Stimulated activated naive CD4-positive, alpha-beta T cell (primary cell): ENCODE measurements at regions not wholly inside any gene's neighbourhood (a gene's known extent, or its start where the extent isn't known, plus 50 kb on each side); places are given as distances from the start of the nearest gene placed in this dataset.

Experiments used
- DNase-seq, 6 experiments: peaks; one replicate each; lab custom pipeline; 2025; lab: John Stamatoyannopoulos, UW

- no peak for DNase-seq
Measured at GRCh38 chr6:41451515-41452163, 94.5 kb upstream of the FOXP4 start.

DNA sequence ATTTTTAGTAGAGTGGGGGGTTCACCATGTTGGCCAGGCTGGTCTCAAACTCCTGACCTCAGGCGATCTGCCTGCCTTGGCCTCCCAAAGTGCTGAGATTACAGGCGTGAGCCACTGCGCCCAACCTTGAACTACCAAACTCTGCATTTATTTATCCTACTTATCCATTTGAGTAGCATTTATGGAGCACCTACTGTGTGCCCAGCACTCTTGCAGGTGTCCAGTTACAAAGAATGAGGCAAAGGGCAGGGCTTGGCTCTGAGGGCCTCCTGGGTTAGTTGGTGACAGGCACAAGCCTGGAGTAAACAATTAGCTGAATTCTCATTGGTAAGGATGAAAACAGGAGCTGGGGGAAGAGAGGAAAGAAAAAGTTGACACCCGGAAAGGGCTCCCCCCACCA is 93.4 kb upstream of the FOXP4 start:
- no peak for DNase-seq

GRCh38 chr6:41453244-41453643 is 92.9 kb upstream of the FOXP4 start:
- DNase-seq, result no peak

- DNase-seq, result no peak
Measured at GRCh38 chr6:41454189-41454789, 91.9 kb upstream of the FOXP4 start.

GRCh38 chr6:41455410-41455809 is 90.8 kb upstream of the FOXP4 start:
- DNase-seq, result no peak

DNA sequence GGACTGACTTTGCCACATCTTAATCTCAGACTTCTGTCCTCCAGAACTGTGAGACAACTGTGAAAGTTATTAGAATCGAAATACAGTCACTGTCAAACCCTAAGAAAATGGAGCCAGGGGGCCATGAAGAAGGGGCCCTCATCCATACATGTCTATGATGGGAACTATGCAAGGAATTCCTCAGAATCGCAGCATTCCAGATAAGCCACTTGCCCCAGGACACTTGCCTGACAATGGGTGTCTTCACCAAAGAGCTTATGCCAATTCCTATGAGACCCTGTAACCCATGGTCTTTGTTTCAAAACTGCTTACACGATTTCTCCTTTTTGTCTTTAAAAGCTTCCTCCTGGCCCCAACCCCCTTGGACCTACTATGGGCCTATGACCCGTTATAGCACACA is 90.4 kb upstream of the FOXP4 start:
- DNase-seq, result no peak

GRCh38 chr6:41457303-41457670 is 88.9 kb upstream of the FOXP4 start:
- DNase-seq, result no peak

DNA sequence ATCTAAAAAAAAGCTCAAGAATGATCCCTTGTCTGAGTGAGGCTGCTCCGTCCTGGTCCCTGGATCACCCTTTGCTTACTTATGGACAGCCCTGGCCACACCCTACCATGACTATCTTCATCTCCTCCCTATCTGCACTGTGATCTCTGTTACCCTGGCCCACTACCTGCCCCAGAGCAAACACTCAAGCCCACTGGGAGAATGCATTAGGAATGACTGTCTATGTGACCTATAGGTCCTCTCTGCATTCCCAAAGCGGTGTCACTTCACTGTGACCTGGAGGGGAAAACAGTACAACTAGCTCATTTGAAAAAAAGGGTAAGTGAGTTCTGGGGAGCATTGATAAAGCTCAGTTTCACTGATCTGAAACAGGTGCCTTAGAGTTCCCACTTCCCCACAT is 86.4 kb upstream of the FOXP4 start:
- no peak for DNase-seq

DNA sequence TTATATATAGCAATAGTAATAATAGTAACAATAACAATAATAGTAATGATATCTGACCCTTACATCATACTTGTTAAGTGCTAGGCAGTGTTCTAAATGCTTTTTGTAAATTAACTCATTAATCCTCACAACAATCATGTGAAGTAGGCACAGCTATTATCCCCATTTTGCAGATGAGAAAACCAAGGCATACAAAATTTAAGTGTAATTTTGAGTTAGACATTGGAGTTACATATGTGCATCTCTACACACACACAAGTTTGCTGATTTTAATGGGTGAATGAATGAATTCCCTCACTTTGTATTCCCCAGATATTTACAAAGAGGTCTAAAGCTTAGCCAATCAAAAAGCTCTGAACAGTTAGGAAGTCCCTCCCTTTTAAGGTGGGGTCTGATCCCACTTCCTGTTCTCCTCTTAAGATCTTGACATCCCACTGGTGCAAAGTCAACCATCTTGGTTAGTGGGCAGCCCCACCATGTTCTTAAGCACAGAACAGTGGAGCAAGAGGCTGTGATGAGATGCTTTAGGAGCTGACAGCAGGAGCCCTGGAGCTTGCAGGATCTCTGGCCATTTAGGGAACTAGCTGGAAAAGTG is 85.3 kb upstream of the FOXP4 start:
- DNase-seq, result no peak

DNA sequence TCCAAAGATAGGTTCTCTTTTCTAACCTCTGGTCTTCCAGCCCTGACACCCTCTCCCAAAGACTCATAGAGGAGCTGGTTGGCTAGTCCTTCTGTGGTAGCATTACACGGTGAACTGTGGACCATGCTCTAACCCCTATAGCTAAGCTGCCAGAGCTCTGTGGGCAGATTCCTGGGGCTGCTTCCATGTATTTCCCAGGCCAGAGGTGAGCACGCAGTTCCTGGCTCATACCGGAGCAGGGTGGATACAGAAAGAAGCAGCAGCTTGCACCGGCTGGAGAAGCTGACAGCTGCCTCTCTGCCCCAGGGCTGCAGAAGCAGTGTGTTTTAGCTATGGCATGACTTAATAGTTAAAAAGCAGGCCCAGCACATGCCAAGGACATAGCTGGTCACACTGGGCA is 84.1 kb upstream of the FOXP4 start:
- DNase-seq, result no peak

DNA sequence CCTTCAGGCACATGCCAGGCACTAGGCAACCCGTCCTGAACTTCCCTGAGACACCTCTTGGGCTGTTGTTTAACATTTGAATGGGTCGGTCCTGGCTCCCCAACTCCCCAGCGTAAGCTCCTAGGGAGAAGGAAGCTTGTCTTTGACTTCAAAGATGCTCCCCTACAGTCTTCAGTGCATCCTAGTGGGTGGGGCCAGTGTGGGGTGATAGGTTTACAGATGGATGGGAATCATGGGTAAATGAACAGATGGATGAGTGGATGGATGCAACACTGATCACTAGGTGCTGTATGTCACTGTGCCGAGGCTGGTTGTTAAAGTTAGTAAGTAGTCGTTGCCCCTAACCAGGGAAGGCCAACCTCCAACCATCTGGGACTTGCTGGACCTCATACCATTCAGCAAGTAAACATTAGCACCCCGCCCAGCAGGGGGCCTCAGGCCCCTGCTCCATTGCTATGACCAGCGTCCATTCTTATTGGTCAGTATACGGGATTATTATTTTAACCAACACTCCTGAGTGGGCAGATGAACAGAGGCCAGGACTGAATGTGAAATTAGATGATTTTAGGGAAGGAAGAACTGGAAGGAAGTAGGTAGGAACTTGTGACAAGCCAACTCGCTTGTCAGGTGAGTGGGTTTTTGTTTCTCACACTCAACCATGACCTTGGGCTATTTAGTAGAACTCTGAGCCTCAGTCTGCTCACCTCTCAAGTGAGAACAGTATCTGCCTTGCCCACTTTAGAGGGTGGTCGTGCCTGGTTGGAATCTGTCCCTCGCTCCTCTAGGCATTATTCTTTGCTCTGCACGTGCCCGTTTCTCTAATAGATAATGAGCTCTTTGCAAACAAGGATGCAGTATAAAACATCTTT is 82.9 kb upstream of the FOXP4 start:
- no peak for DNase-seq

DNA sequence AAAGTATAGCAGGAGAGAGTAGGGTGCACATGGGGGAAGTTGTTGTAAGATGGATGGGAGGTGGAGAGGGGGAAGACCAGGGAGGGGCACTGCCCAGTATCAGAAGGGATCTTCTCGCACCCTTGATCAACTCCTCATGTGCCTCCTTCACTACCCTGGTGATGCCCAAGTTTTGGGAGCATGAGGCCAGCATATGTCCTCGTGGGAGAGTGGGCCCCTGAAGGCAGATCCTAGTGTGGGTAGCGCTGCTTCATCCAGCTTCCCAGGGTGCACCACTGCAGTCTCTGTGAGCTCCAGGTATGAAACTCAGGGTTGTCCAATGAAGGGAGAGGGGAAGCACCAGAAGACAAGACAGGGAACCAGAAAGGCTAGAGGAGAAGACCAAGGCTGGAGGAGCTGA is 82.2 kb upstream of the FOXP4 start:
- no peak for DNase-seq

GRCh38 chr6:41464481-41464880 is 81.7 kb upstream of the FOXP4 start:
- DNase-seq, result no peak

GRCh38 chr6:41466437-41466990 is 79.7 kb upstream of the FOXP4 start:
- no peak for DNase-seq

DNA sequence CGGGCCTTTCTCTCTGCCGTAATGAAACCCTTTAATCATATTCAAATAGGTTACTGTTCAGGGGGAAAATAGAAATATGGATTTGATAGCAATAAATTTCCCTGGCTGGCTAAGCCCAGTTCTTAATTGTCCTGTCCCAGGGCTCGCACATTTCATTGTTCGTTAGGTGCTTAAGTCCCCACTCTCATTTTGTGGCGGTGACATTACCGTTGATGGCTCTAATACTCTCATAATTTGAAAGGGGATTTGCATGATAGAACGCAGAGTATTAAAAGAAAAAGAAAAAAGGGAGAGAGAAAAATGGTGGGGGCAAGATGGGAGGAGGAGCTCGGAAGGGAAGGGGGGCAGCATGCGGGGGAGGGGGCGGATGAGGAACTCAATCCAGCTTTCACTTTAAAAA is 79.1 kb upstream of the FOXP4 start:
- DNase-seq, result no peak

DNA sequence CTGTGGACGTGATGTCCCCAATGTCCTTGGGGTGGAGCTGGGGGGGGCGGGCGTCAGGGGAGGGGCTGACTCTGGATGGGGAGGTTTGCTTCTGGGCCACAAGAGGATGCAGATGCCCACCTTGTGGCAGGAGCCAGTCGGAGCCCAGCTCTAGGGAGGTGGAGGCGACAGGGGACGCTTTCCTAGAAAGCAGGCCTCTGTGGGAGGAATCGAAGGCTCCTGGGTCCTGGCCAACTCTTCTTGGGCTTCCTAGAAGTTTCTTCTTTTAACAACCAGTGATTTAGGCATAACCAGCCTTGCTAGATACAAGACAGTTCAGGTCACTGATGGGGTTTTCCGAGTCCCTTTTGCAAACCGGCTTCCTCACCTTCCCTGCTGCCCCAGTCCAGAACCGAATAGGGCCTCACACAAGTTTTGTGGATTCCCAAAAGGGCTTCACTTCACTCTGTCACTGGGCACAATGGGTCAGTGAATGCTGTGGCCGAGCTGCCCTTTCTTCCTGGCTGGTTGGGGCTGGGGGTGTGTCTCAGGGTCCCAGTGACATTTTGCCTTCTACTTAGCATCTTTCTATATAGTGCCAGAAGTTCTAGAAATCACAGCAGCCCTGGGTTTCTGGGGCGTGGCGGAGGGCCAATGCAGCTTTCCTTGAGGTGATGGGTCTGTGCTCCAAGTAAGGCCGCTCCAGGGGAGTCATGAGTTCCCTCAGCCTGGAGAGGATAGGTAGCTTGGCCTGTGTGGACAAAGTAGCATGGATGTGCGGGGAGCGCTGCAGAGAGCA is 78.4 kb upstream of the FOXP4 start:
- no peak for DNase-seq

- no peak for DNase-seq
Measured at GRCh38 chr6:41469156-41470028, 76.8 kb upstream of the FOXP4 start.

- peak in 1 of 6 experiments; percentile 5 for DNase-seq
Measured at GRCh38 chr6:41470029-41470330, 76.2 kb upstream of the FOXP4 start.

- DNase-seq, result no peak
Measured at GRCh38 chr6:41470331-41471063, 75.7 kb upstream of the FOXP4 start.
